GM18517 (cell line): ENCODE measurements at regions not wholly inside any gene's neighbourhood (a gene's known extent, or its start where the extent isn't known, plus 50 kb on each side); places are given as distances from the start of the nearest gene placed in this dataset.
"Not testable (repeated sequence)": the region's sequence is repeated elsewhere in the genome, so short reads cannot be mapped to it uniquely, and the experiment has no call there.

Experiments
- ATAC-seq: cut with Tn5 transposase; IDR thresholded peaks from one replicate; pipeline ENCODE4 v1.9.1; 2021; ENCODE audit warnings: mild to moderate bottlenecking, moderate library complexity; ENCODE audit not compliant: unreplicated experiment

DNA sequence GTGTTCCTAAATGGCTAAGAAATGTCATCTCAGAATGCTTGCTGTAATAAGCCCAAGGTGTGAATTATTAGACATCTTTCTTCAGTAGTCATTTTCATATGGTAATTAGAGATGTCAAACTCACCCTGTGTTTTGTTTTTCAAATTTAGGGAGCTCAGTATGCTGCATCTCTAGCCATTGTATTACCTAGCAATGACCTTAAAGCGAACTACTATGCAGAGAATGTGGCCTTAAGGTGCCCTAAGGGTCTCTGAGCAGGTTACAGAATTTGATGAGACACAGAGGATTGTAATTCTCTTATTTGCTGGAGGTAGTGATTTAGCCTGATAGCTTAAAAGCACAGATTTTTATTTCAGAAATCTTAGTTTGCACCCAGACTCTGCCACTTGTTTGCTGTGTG lies 1052.6 kb upstream of the DDX18 start:
- ATAC-seq: no peak

- no peak for ATAC-seq
Measured at GRCh38 chr2:116769514-116769913, 1045.0 kb upstream of the DDX18 start.

DNA sequence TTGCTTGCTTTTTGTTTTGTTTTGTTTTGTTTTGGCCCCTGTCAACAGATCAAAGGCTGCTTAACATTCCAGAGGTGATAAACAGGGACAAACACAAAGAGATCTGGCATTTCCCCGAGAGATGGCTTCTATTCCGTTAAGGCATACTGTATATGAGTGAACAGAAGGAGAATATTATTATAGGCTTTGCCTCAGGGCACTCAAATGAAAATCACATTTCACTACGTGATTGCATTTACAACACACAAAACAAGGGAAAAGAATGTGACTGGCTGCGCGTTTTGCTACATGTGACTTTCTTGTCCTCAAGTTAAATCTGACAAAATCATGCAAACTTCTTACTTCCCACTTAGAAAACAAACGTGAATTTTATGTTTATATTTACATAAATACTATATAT lies 1037.9 kb upstream of the DDX18 start:
- ATAC-seq: no peak

DNA sequence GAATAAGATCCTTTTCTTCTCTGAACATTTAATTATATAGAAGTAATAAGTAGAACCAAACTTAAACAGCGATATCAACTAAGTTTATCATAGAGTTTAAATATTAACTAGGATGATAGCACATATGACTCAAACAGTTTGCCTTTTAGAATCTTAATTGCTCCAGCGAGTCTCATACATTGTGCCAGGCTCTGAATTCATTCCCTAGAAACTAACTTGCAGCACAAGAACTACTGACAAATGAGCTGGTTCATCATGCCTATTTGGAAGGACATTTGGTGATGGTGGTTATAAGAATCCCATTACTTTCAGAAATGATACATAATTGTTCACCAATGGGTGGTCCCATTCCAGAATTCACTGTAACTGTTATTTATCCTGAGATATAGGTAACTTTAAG lies 1026.6 kb upstream of the DDX18 start:
- no peak for ATAC-seq

DNA sequence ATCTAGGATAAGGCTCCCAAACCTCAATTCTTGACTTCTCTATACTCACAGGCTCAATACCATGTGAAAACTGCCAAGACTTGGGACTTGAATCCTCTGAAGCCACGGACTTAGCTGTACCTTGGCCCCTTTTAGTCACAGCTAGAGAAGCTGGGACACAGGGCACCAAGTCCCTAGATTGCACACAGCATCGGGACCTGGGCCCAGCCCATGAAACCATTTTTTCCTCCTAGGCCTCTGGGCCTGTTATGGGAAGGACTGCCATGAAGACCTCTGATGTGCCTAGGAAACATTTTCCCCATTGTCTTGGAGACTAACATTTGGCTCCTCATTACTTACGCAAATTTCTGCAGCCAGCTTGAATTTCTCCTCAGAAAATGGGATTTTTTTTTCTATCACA lies 1011.8 kb upstream of the DDX18 start:
- no peak for ATAC-seq

GRCh38 chr2:116804901-116805300 lies 1009.6 kb upstream of the DDX18 start:
- no peak for ATAC-seq

- not testable (repeated sequence) for ATAC-seq
Measured at GRCh38 chr2:116806505-116806904, 1008.0 kb upstream of the DDX18 start.

- ATAC-seq: no peak
Measured at GRCh38 chr2:116809109-116809508, 1005.4 kb upstream of the DDX18 start.

DNA sequence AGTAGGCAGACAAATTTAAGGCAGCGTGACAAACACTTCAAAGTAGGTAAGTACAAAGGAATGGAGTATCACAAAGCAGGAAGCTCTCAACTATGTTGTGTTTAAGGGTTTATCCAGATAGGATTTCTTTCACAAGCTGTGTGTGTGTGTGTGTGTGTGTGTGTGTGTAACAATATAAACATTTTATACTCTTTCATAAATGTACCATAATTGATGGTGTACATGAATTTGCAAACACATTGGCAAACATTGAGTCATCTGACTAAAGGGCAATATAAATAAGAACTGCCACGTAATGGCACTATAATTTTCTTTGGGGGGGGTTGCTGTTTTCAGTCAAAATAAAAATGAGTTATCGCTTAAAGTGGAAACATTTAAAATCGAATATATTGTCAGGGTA lies 1004.4 kb upstream of the DDX18 start:
- ATAC-seq: no peak

DNA sequence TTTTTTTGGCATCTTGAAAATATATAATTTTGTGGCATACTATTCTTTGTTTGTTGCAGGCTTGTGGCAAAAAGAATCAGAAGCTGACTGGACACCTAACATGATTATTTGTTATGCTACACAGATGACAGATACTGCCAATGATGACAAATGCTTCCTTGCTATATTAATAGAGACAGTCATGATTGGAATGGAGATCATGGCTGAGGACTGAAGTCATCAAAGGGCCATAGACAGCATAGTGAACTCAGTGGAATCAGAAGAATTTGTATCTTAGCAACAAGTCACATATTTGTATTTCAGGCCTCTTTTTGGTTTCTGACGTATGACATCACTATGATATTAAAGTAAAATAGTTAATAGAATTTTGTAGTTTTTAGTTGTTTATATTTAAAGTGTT lies 1003.8 kb upstream of the DDX18 start:
- ATAC-seq: no peak

DNA sequence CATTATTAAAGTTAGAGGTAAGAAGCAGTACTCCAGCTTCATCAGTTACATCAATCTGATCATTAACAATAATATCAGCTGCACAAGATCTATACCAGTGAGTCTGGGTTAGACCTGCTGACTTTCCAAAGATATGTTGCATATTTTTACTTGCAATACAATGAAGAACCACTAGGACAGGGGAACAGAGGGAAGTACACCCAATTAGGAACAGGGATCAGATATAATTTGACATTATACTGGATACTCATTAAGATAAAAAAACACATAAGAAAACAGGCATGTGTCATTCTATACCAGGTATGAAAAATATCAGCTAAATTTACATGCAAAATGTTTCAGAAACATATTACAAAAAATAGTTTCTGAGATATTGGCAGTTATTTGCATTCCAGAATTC lies 995.1 kb upstream of the DDX18 start:
- no peak for ATAC-seq

GRCh38 chr2:116820986-116821385 lies 993.5 kb upstream of the DDX18 start:
- ATAC-seq: no peak

GRCh38 chr2:116829543-116829942 lies 984.9 kb upstream of the DDX18 start:
- not testable (repeated sequence) for ATAC-seq

GRCh38 chr2:116832148-116832547 lies 982.3 kb upstream of the DDX18 start:
- no peak for ATAC-seq

- no peak for ATAC-seq
Measured at GRCh38 chr2:116833052-116833451, 981.4 kb upstream of the DDX18 start.

DNA sequence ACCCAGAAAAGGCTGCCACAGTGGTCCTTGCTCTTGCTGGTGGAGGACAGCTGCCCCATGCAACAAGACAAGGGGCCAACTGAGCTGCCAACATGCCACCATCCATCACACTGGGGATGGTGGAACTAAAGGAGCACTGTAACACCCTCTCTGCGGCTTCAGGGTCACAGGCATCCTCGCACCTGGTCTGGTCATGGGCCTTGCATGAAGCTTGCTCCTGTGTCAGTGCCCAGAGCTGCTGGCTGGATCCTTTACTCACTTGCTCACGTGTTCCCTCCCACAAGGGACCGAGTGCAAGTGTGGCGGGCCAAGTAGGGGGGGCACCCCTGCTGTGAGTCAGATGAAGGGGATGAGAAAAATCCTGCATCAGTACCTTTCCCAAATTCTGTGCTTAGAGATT lies 972.3 kb upstream of the DDX18 start:
- ATAC-seq: no peak

DNA sequence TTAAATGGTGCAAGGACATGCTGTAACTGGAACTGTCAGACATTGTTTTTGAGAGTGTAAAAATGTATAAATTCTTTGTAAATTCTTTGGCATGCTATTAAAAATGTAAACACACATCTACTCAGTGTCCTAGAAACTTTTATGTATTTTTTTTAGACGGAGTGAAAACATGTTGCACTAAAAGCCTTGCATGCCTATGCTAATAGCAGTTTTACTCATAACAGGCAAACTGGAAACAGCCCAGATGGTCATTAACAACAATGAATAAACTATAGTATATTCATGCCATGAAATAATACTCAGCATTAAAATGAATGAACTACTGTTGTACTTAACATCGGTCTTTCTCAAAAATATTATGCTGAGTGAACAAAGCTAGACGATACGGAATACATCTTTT lies 954.8 kb upstream of the DDX18 start:
- ATAC-seq: no peak

DNA sequence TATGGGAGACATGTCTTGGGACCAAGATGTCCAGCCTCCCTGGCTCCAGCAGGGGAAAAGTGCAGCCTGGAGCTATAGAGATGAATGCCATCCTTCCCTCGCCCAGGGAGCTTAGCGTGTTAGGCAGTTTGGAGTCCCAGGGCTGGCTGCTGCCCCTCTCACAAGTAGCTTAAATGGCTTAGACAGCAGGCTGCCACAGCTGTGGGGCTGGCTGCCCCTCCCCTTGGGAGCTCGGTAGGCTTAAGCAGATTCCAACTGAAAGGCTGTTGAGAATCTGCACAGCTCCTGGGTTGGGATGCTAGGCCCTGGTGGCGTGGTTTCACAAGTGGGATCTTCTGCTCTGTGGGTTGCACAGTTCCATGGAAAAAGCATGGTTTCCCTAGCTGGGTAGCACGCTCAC lies 940.5 kb upstream of the DDX18 start:
- no peak for ATAC-seq

GRCh38 chr2:116877274-116877673 lies 937.2 kb upstream of the DDX18 start:
- no peak for ATAC-seq

DNA sequence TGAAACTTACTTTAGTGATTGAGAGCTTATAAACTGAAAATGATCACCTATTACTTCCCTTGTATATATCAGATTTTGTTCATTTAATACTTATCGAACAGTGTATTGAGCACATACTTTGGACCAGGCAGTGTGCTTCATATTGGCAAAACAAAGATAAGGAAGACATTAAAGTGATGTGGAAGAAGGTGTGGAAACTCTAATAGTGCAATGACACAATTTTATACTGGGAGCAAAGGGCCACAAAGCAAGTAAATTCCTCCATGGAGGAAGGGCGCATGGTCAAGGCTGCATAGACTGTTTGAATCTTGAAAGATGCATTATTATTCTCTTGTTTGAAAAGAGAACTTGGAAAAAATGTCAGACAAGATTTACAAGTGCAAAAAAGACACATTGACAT lies 936.5 kb upstream of the DDX18 start:
- ATAC-seq: no peak

DNA sequence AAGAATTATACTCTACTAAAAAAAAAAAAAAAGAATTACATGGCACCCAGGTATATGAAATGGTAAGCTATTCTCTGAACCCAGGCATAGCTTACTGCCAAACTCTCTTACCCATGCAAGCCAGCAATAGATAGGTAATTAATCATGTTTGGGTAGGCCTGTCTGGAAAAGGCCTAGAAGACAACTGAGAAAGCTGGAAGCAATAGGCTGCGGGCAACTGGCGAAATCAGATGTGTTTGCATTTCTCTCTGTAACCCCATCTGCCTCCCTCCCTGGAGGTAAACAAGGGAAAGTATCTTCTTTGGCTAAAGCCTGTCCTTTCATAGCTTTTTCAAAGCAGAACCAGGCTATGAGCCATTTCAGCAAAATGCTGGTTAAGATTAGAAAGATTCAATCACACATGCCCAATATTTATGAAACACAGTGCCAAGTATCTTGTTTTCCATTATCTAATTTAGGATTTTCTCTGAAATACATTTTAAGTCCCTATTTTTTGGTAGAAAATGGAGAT lies 934.8 kb upstream of the DDX18 start:
- ATAC-seq: no peak

DNA sequence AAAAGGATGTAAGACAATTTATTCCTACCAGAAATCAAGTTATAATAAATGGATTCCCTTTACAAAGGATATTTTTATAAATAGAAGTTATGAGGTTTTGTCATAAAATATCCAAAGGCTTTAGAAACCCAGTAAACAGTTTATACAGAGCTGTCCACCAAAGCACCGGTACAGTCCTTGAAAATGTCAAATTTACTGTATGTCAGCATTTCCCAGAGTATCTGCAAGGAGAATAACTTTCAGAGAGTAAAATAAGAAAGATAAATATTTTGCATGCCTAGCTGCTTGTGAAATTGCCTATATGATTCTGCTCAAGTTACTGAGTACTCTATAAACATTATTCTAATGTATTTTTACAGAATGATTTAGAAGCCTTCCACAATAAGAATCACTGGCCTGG lies 923.3 kb upstream of the DDX18 start:
- no peak for ATAC-seq

- ATAC-seq: no peak
Measured at GRCh38 chr2:116911540-116911939, 903.0 kb upstream of the DDX18 start.

- no peak for ATAC-seq
Measured at GRCh38 chr2:116915673-116916072, 898.8 kb upstream of the DDX18 start.
